HUES6 (cell line): ENCODE measurements at regions not wholly inside any gene's neighbourhood (a gene's known extent, or its start where the extent isn't known, plus 50 kb on each side); places are given as distances from the start of the nearest gene placed in this dataset.
"Not testable (repeated sequence)": the region's sequence is repeated elsewhere in the genome, so short reads cannot be mapped to it uniquely, and the experiment has no call there.

ENCODE experiments used
- H3K27ac ChIP-seq: 2 replicates; pipeline ENCODE4 v1.7.0; 2013; ENCODE audit warnings: low read depth, mild to moderate bottlenecking, low read length, inconsistent platforms
- H3K27me3 ChIP-seq: 2 replicates; pipeline ENCODE4 v1.6.1; 2013; ENCODE audit warnings: low read length; ENCODE audit not compliant: control insufficient read depth, insufficient read depth
- H3K36me3 ChIP-seq: 2 replicates; pipeline ENCODE4 v1.6.1; 2013; ENCODE audit warnings: low read length; ENCODE audit not compliant: control insufficient read depth, insufficient read depth
- H3K4me1 ChIP-seq: 2 replicates; pipeline ENCODE4 v1.6.1; 2013; ENCODE audit warnings: low read length; ENCODE audit not compliant: control insufficient read depth, insufficient read depth
- H3K4me3 ChIP-seq: 2 replicates; pipeline ENCODE4 v1.5.1; 2013; ENCODE audit warnings: low read depth, low read length
- H3K9ac ChIP-seq: one replicate; pipeline ENCODE4 v1.6.1; 2013; ENCODE audit warnings: mild to moderate bottlenecking, low read length
- H3K9me3 ChIP-seq: 2 replicates; pipeline ENCODE4 v1.6.1; 2013; ENCODE audit warnings: low read depth, low read length; ENCODE audit not compliant: control insufficient read depth, insufficient read depth

- Histone ChIP-seq H3K4me1 (no peaks in the 10 kb centered on the region), H3K27me3 (no peaks in the 10 kb centered on the region), H3K27ac (no peak overlapping the region), H3K4me3 (no peak overlapping the region), H3K9ac (no peak overlapping the region), H3K36me3 (no peaks in the 10 kb centered on the region), H3K9me3 (peaks cover 7% of the 10 kb centered on the region; the same call in 1 of the 2 replicates)
These were observed 267.8 kb downstream of the KTN1 start for GRCh38 chr14:55847766-55848165.

- Histone ChIP-seq H3K9me3 (peaks cover 7% of the 10 kb centered on the region; the same call in 1 of the 2 replicates), H3K4me3 (no peak overlapping the region), H3K36me3 (no peaks in the 10 kb centered on the region), H3K27ac (no peak overlapping the region), H3K27me3 (no peaks in the 10 kb centered on the region), H3K9ac (no peak overlapping the region), H3K4me1 (no peaks in the 10 kb centered on the region)
These were observed 269.0 kb downstream of the KTN1 start for GRCh38 chr14:55848964-55849363.

GRCh38 chr14:55849833-55850232, 268.4 kb upstream of the PELI2 start:
- no peaks in the 10 kb centered on the region for H3K36me3 ChIP-seq
- no peak overlapping the region for H3K4me3 ChIP-seq
- H3K27ac ChIP-seq = no peak overlapping the region
- no peaks in the 10 kb centered on the region for H3K27me3 ChIP-seq
- H3K9ac ChIP-seq = no peak overlapping the region
- peaks cover 7% of the 10 kb centered on the region; the same call in 1 of the 2 replicates for H3K9me3 ChIP-seq
- no peaks in the 10 kb centered on the region for H3K4me1 ChIP-seq

GRCh38 chr14:55850825-55851241, 267.4 kb upstream of the PELI2 start:
- Histone ChIP-seq H3K4me1 (no peaks in the 10 kb centered on the region), H3K4me3 (no peak overlapping the region), H3K36me3 (no peaks in the 10 kb centered on the region), H3K9me3 (0 out of 2 replicates have a peak, but pooled peaks cover 4% of the 10 kb centered on the region), H3K27me3 (no peaks in the 10 kb centered on the region), H3K9ac (no peak overlapping the region), H3K27ac (no peak overlapping the region)

- Histone ChIP-seq H3K4me3 (no peak overlapping the region), H3K4me1 (no peaks in the 10 kb centered on the region), H3K27ac (no peak overlapping the region)
These were observed 266.9 kb upstream of the PELI2 start for GRCh38 chr14:55851301-55851700.

GRCh38 chr14:55851961-55852360, 266.2 kb upstream of the PELI2 start:
- Histone ChIP-seq H3K27ac (no peak overlapping the region), H3K27me3 (no peaks in the 10 kb centered on the region), H3K9ac (no peak overlapping the region), H3K9me3 (no peaks in the 10 kb centered on the region), H3K4me3 (no peak overlapping the region), H3K36me3 (no peaks in the 10 kb centered on the region), H3K4me1 (no peaks in the 10 kb centered on the region)

More at GRCh38 chr14:55851301-55851700, 266.9 kb upstream of the PELI2 start:
- Histone ChIP-seq H3K9me3 (no peaks in the 10 kb centered on the region), H3K9ac (no peak overlapping the region), H3K27me3 (no peaks in the 10 kb centered on the region), H3K36me3 (no peaks in the 10 kb centered on the region)

- Histone ChIP-seq H3K36me3 (no peaks in the 10 kb centered on the region), H3K9me3 (peaks cover 20% of the 10 kb centered on the region), H3K27ac (no peak overlapping the region), H3K4me3 (no peak overlapping the region), H3K27me3 (no peaks in the 10 kb centered on the region), H3K4me1 (no peaks in the 10 kb centered on the region), H3K9ac (no peak overlapping the region)
These were observed 262.5 kb upstream of the PELI2 start for GRCh38 chr14:55855751-55856150.

GRCh38 chr14:55858604-55859003, 259.6 kb upstream of the PELI2 start:
- no peaks in the 10 kb centered on the region for H3K27me3 ChIP-seq
- H3K9me3 ChIP-seq = peaks cover 32% of the 10 kb centered on the region
- no peak overlapping the region for H3K9ac ChIP-seq
- no peaks in the 10 kb centered on the region for H3K36me3 ChIP-seq
- no peak overlapping the region for H3K4me3 ChIP-seq
- no peak overlapping the region for H3K27ac ChIP-seq
- no peaks in the 10 kb centered on the region for H3K4me1 ChIP-seq

GRCh38 chr14:55861561-55861960, 256.6 kb upstream of the PELI2 start:
- not testable (repeated sequence) for H3K4me3 ChIP-seq, H3K36me3 ChIP-seq, H3K4me1 ChIP-seq, H3K27ac ChIP-seq, H3K9ac ChIP-seq, H3K27me3 ChIP-seq
- H3K9me3 ChIP-seq = peaks cover 44% of the 10 kb centered on the region

GRCh38 chr14:55864890-55865655, 253.1 kb upstream of the PELI2 start:
- no peak overlapping the region for H3K4me3 ChIP-seq
- no peaks in the 10 kb centered on the region for H3K27me3 ChIP-seq
- peaks cover 30% of the 10 kb centered on the region for H3K9me3 ChIP-seq
- H3K4me1 ChIP-seq = no peaks in the 10 kb centered on the region
- no peak overlapping the region for H3K9ac ChIP-seq
- no peak overlapping the region for H3K27ac ChIP-seq
- no peaks in the 10 kb centered on the region for H3K36me3 ChIP-seq

- no peak overlapping the region for H3K4me3 ChIP-seq
- peaks cover 14% of the 10 kb centered on the region; the same call in 1 of the 2 replicates for H3K9me3 ChIP-seq
- H3K36me3 ChIP-seq = no peaks in the 10 kb centered on the region
- H3K9ac ChIP-seq = no peak overlapping the region
- H3K27ac ChIP-seq = no peak overlapping the region
- no peaks in the 10 kb centered on the region for H3K4me1 ChIP-seq
- no peaks in the 10 kb centered on the region for H3K27me3 ChIP-seq
These were observed 250.9 kb upstream of the PELI2 start for GRCh38 chr14:55867311-55867710.
